Right cardiac atrium (tissue), 5 donors: ENCODE measurements at regions not wholly inside any gene's neighbourhood (a gene's known extent, or its start where the extent isn't known, plus 50 kb on each side); places are given as distances from the start of the nearest gene placed in this dataset.
"Not testable (repeated sequence)": the region's sequence is repeated elsewhere in the genome, so short reads cannot be mapped to it uniquely, and the experiment has no call there.

Experiments used
- ATAC-seq, 2 donors: fragments of 200-7000 bp; cut with Tn5 transposase; one replicate each; pipeline versions ENCODE4 v1.8.0 to v1.9.1; 2020; ENCODE audit warnings: moderate library complexity in 2 of 2, mild to moderate bottlenecking in 1 of 2
- DNase-seq, 3 donors: peaks; one replicate each; pipeline ENCODE4 v3.0.0-alpha.2; 2020
- H3K27ac ChIP-seq: one replicate; pipeline ENCODE4 v1.5.1; 2013; ENCODE audit warnings: mild to moderate bottlenecking, low read length, control low read depth, moderate library complexity
- H3K27me3 ChIP-seq: one replicate; pipeline ENCODE4 v1.6.1; 2013; ENCODE audit not compliant: control insufficient read depth, insufficient read depth
- H3K4me1 ChIP-seq: one replicate; pipeline ENCODE4 v1.6.1; 2013; ENCODE audit warnings: low read length; ENCODE audit not compliant: control insufficient read depth, insufficient read depth
- H3K4me3 ChIP-seq: one replicate; pipeline ENCODE4 v1.5.1; 2013; ENCODE audit warnings: low read length, control low read depth
- H3K9me3 ChIP-seq: one replicate; pipeline ENCODE4 v1.6.1; 2013; ENCODE audit warnings: low read length; ENCODE audit not compliant: control insufficient read depth
- WGBS: extraction: QIAGEN DNeasy Blood & Tissue Kit; methylation state at CpG from one replicate; pipeline ENCODE4 v1.1.7; 2013; 5-methylcytosine and 5-hydroxymethylcytosine counted together
- intact Hi-C, 4 donors: fragments of 100-400 bp; cut with DNase I; formaldehyde crosslinking; loops; one replicate each; pipeline versions ENCODE4 v1.11.0 to v1.14.0; 2022 to 2023
- donor health status: healthy with polysubstance abuse.
- donor health status: DM: no; HTN: yes; CAD: no.
- donor health status: DM: no; HTN: no; CAD: no.
- donor health status: DM: no; HTN: yes; CAD: no; lungs with severe emphysema.
- donor health status: DM: yes; HTN: yes; CAD: no.

- intact Hi-C loops, result loop anchor here in 2 of 4 donors (10.0 kb wide), 2 partner anchors 61 to 419 kb away; no protein-coding TSS in a partner anchor
- Histone ChIP-seq H3K9me3 (no peaks in the 10 kb centered on the region), H3K4me3 (no peak overlapping the region), H3K4me1 (peaks cover 8% of the 10 kb centered on the region), H3K27ac (peak overlapping the region; percentile 11), H3K27me3 (no peaks in the 10 kb centered on the region)
- 57% methylated on average over 3 of the region's 3 CpGs for WGBS
- no peak for ATAC-seq
- no peak for DNase-seq
Measured at GRCh38 chr9:108054131-108054630, 564.6 kb upstream of the KLF4 start.

GRCh38 chr9:108053555-108054061 lies 564.0 kb upstream of the KLF4 start:
- no peaks in the 10 kb centered on the region for H3K9me3 ChIP-seq
- H3K27me3 ChIP-seq, result no peaks in the 10 kb centered on the region
- peak; percentile 79 to 93 (median 82) for DNase-seq
- WGBS, result 19% methylated on average over 12 of the region's 12 CpGs
- intact Hi-C loops, result loop anchor here in 2 of 4 donors (10.0 kb wide), 2 partner anchors 61 to 419 kb away; no protein-coding TSS in a partner anchor
- peaks cover 8% of the 10 kb centered on the region for H3K4me1 ChIP-seq
- no peak overlapping the region for H3K4me3 ChIP-seq
- peak; percentile 78 to 85 for ATAC-seq
- H3K27ac ChIP-seq, result peak overlapping the region; percentile 66

GRCh38 chr9:108052431-108053080 lies 563.0 kb upstream of the KLF4 start:
- no peak overlapping the region for H3K27ac ChIP-seq

GRCh38 chr9:108050894-108051293 lies 561.3 kb upstream of the KLF4 start:
- H3K27ac ChIP-seq, result no peak overlapping the region
- no peak for DNase-seq
- no peak for ATAC-seq
- H3K4me3 ChIP-seq, result no peak overlapping the region
- H3K4me1 ChIP-seq, result peaks cover 8% of the 10 kb centered on the region
- intact Hi-C loops, result loop anchor here in 2 of 4 donors (10.0 kb wide), 2 partner anchors 64 to 416 kb away; no protein-coding TSS in a partner anchor
- no peaks in the 10 kb centered on the region for H3K9me3 ChIP-seq
- H3K27me3 ChIP-seq, result no peaks in the 10 kb centered on the region
- WGBS, result 93% methylated on average over 4 of the region's 4 CpGs

More at GRCh38 chr9:108052431-108053080, 563.0 kb upstream of the KLF4 start:
- ATAC-seq (no peak), DNase-seq (no peak)
- intact Hi-C loops, result loop anchor here in 2 of 4 donors (10.0 kb wide), 2 partner anchors 62 to 418 kb away; no protein-coding TSS in a partner anchor
- 83% methylated on average over 7 of the region's 7 CpGs for WGBS
- Histone ChIP-seq H3K9me3 (no peaks in the 10 kb centered on the region), H3K27me3 (no peaks in the 10 kb centered on the region), H3K4me3 (no peak overlapping the region), H3K4me1 (peaks cover 8% of the 10 kb centered on the region)

- WGBS, result 80% methylated on average over 6 of the region's 6 CpGs
- no peak for DNase-seq
- Histone ChIP-seq H3K9me3 (no peaks in the 10 kb centered on the region), H3K27me3 (no peaks in the 10 kb centered on the region), H3K4me3 (no peak overlapping the region), H3K4me1 (peaks cover 8% of the 10 kb centered on the region), H3K27ac (no peak overlapping the region)
- intact Hi-C loops, result loop anchor here in 2 of 4 donors (10.0 kb wide), 3 partner anchors 65 to 415 kb away; no protein-coding TSS in a partner anchor
- ATAC-seq, result no peak
Measured at GRCh38 chr9:108049671-108050494, 560.3 kb upstream of the KLF4 start.

- no peaks in the 10 kb centered on the region for H3K27me3 ChIP-seq
- DNase-seq (no peak), ATAC-seq (no peak)
- intact Hi-C loops, result loop anchor here in 1 of 4 donors (10.0 kb wide), 1 partner anchor 234 kb away; no protein-coding TSS in a partner anchor
- peaks cover 8% of the 10 kb centered on the region for H3K4me1 ChIP-seq
- no peak overlapping the region for H3K4me3 ChIP-seq
- no peaks in the 10 kb centered on the region for H3K9me3 ChIP-seq
- no peak overlapping the region for H3K27ac ChIP-seq
- WGBS, result 51% methylated on average over 7 of the region's 7 CpGs
Measured at GRCh38 chr9:108049026-108049607, 559.5 kb upstream of the KLF4 start.

- no peak for DNase-seq
- H3K4me3 ChIP-seq, result no peak overlapping the region
- intact Hi-C loops, result loop anchor here in 1 of 4 donors (10.0 kb wide), 1 partner anchor 234 kb away; no protein-coding TSS in a partner anchor
- no peaks in the 10 kb centered on the region for H3K9me3 ChIP-seq
- H3K27me3 ChIP-seq, result no peaks in the 10 kb centered on the region
- H3K27ac ChIP-seq, result no peak overlapping the region
- no peak for ATAC-seq
- H3K4me1 ChIP-seq, result peaks cover 8% of the 10 kb centered on the region
Measured at GRCh38 chr9:108048406-108049025, 558.9 kb upstream of the KLF4 start.

GRCh38 chr9:108047777-108048176 lies 558.2 kb upstream of the KLF4 start:
- not testable (repeated sequence) for H3K9me3 ChIP-seq, DNase-seq, H3K27me3 ChIP-seq, H3K4me1 ChIP-seq, ATAC-seq, H3K4me3 ChIP-seq, H3K27ac ChIP-seq
- 94% methylated on average over 1 of the region's 1 CpG for WGBS
- intact Hi-C loops, result loop anchor here in 1 of 4 donors (10.0 kb wide), 1 partner anchor 233 kb away; no protein-coding TSS in a partner anchor

GRCh38 chr9:108047264-108047663 lies 557.7 kb upstream of the KLF4 start:
- 89% methylated on average over 5 of the region's 5 CpGs for WGBS
- Histone ChIP-seq H3K27ac (no peak overlapping the region), H3K4me1 (peaks cover under 1% of the 10 kb centered on the region), H3K4me3 (no peak overlapping the region), H3K9me3 (no peaks in the 10 kb centered on the region), H3K27me3 (no peaks in the 10 kb centered on the region)
- DNase-seq (no peak), ATAC-seq (no peak)
- intact Hi-C loops, result loop anchor here in 1 of 4 donors (10.0 kb wide), 1 partner anchor 232 kb away; no protein-coding TSS in a partner anchor

GRCh38 chr9:108045851-108046250 lies 556.3 kb upstream of the KLF4 start:
- Histone ChIP-seq H3K4me1 (no peaks in the 10 kb centered on the region), H3K9me3 (no peaks in the 10 kb centered on the region), H3K27me3 (no peaks in the 10 kb centered on the region), H3K27ac (no peak overlapping the region), H3K4me3 (no peak overlapping the region)
- ATAC-seq, result no peak
- intact Hi-C loops, result loop anchor here in 1 of 4 donors (10.0 kb wide), 1 partner anchor 231 kb away; no protein-coding TSS in a partner anchor
- DNase-seq, result no peak
- 96% methylated on average over 1 of the region's 1 CpG for WGBS
